GM10248 (cell line): ENCODE measurements at regions not wholly inside any gene's neighbourhood (a gene's known extent, or its start where the extent isn't known, plus 50 kb on each side); places are given as distances from the start of the nearest gene placed in this dataset.

Source experiments
- CTCF ChIA-PET: fragments of 300-600 bp; sonication (Branson Sonifier 250); formaldehyde crosslinking; extraction: SDS; loops from one replicate; lab custom pipeline; 2021; ENCODE audit warnings: antibody characterized with exemption; lab: Yijun Ruan, JAX
- POLR2A ChIA-PET: fragments of 350-650 bp; sonication (Branson Sonifier 250); formaldehyde crosslinking; extraction: SDS; loops from one replicate; lab custom pipeline; 2020; ENCODE audit warnings: antibody characterized with exemption; lab: Yijun Ruan, JAX
- DNase-seq: peaks from one replicate; pipeline ENCODE4 v3.0.0; 2012; ENCODE audit errors: extremely low spot score
- CTCF ChIP-seq: IDR thresholded peaks from 2 replicates; pipeline ENCODE4 v1.5.1; 2012; ENCODE audit warnings: mild to moderate bottlenecking, low read depth; ENCODE audit errors: extremely low read depth, missing control alignments, control extremely low read depth

GRCh38 chr2:160726046-160726445, 232.4 kb upstream of the RBMS1 start:
- ChIA-PET POLR2A (no interaction called here), CTCF (no interaction called here)
- no peak for DNase-seq
- no peak for TF ChIP-seq CTCF

DNA sequence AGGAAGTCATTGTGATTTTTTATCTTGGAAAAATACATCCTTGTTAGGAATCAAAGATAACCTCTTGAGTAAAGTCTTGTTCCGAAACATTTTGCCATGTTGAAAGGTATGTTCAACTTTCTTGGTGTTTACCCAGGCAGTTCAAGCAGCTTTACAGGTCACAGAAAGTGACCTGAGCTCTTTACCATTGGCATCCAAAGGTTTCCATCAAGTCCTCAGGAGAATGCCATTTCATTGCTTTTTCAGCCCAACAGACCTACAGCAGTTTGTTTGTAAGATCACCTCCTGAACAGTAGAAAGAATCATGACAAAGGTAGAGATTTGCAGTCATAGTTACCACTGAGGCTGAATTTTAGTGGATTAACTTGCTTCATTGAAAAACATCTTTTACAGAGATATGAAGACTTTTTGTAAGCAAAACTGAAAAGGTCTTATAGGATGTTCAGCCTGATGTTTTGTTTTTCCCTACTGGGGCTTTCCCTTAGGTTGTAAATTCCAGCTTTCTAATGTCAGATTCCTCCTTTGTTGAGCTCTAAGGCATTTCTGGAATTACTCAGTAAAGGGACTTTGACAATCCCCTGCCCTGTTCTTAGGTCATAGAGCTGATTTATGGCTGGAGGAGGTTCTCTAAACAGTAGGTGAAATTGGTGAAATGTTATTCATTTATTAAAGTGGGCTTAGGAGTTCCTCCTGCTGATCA, 236.8 kb upstream of the RBMS1 start:
- TF ChIP-seq CTCF, result no peak
- POLR2A ChIA-PET, result no interaction called here
- DNase-seq, result no peak
- CTCF ChIA-PET, result interaction anchor here (1.6 kb wide), 1 partner anchor 9 kb away, joined by 3 read pairs; no protein-coding TSS in a partner anchor

- TF ChIP-seq CTCF, result no peak
- ChIA-PET POLR2A (no interaction called here), CTCF (interaction anchor here (1.5 kb wide), 1 partner anchor 10 kb away, joined by 3 read pairs; no protein-coding TSS in a partner anchor)
- no peak for DNase-seq
Observed at GRCh38 chr2:160731415-160731814, 237.8 kb upstream of the RBMS1 start.

GRCh38 chr2:160731856-160732255, 238.2 kb upstream of the RBMS1 start:
- CTCF ChIA-PET, result interaction anchor here (1.5 kb wide), 1 partner anchor 10 kb away, joined by 3 read pairs; no protein-coding TSS in a partner anchor
- TF ChIP-seq CTCF, result no peak
- POLR2A ChIA-PET, result no interaction called here

GRCh38 chr2:160735696-160736095, 242.1 kb upstream of the RBMS1 start:
- CTCF ChIA-PET, result no interaction called here
- no peak for DNase-seq
- TF ChIP-seq CTCF, result no peak
- POLR2A ChIA-PET, result no interaction called here

More at GRCh38 chr2:160731856-160732255, 238.2 kb upstream of the RBMS1 start:
- no peak for DNase-seq

DNA sequence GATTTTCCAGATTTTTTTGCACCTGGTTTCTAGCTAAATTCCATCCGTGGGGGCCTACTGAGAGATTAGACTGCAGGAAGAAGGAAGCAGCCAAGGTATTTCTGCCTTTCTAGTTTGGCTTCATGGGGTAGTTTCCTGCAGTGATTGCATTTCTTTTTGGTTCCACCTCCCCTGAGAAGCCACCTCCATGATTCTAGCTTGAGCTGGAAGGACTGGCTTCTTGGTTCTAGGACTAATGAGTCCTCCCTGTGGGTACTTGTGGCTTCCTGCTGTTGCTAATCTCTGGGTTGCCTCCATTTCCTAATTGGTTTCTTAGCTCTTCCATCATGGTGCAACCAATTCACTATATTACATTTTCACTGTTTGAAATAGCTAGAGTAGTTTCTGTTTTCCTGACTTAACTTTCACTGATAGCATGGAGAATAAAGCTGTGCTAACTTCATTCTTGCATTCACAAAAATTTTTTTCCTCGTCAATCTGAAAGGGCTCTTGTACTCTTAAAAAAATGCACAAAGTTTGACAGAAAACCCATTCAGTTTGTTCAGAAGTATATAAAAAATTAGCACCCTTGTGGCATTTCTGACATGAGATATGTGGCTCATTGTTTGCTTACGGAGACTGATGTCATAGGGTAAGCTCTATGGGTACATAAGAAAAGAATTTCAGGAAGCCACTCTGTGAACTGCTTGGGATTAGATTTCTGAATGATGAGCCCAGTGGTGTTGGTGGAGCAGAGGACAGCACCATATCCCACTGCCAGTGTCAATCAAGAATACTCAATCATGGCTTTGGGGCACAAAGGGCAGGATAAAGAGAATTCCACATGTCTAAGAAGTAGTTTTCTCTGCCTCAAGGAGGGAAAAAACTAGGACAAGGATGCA, 242.8 kb upstream of the RBMS1 start:
- CTCF ChIA-PET, result no interaction called here
- no peak for TF ChIP-seq CTCF
- POLR2A ChIA-PET, result no interaction called here
- DNase-seq, result no peak
